IMR-90 (cell line): ENCODE measurements at regions not wholly inside any gene's neighbourhood (a gene's known extent, or its start where the extent isn't known, plus 50 kb on each side); places are given as distances from the start of the nearest gene placed in this dataset.
A peak's percentile ranks its signal among the peaks of the same experiment; 100 is the strongest.

ENCODE experiments used
- ATAC-seq: fragments of 200-7000 bp; cut with Tn5 transposase; 2 replicates; pipeline ENCODE4 v1.9.1; 2020; ENCODE audit warnings: low read depth, mild to moderate bottlenecking, moderate library complexity
- BruUV-seq: library from RNA; stranded (reverse); fragments of 400-500 nt; replicated peaks from 2 replicates; lab custom pipeline; 2021; lab: Mats Ljungman, UMichigan
- CTCF ChIA-PET: fragments of 300-600 bp; formaldehyde crosslinking; extraction: SDS; loops from one replicate; lab custom pipeline; 2021; ENCODE audit warnings: antibody characterized with exemption; lab: Yijun Ruan, JAX
- POLR2A ChIA-PET: fragments of 300-600 bp; sonication (Branson Sonifier 250); formaldehyde crosslinking; loops from one replicate; lab custom pipeline; 2022; ENCODE audit warnings: antibody characterized with exemption; ENCODE audit not compliant: unreplicated experiment; lab: Charles Lee
- DNase-seq: peaks from one replicate; pipeline ENCODE4 v3.0.0; 2013
- H2AFZ ChIP-seq: replicated peaks from 2 replicates; pipeline ENCODE3; 2013; ENCODE audit warnings: low read length, mild to moderate bottlenecking; ENCODE audit not compliant: poor library complexity
- H2AK5ac ChIP-seq: 2 replicates; pipeline ENCODE4 v1.6.1; 2013; ENCODE audit warnings: low read depth, low read length, inconsistent platforms
- H2AK9ac ChIP-seq: replicated peaks from 2 replicates; pipeline ENCODE3; 2013; ENCODE audit warnings: mild to moderate bottlenecking, low read depth, low read length, moderate library complexity; ENCODE audit not compliant: poor library complexity
- H2BK120ac ChIP-seq: 2 replicates; pipeline ENCODE4 v1.6.1; 2013; ENCODE audit warnings: low read depth, low read length, inconsistent platforms
- H2BK15ac ChIP-seq: 3 replicates; pipeline ENCODE4 v1.6.1; 2013; ENCODE audit warnings: low read depth, low read length, inconsistent platforms
- H2BK20ac ChIP-seq: 2 replicates; pipeline ENCODE4 v1.6.1; 2013; ENCODE audit warnings: low read depth, mild to moderate bottlenecking, inconsistent platforms, low read length, moderate library complexity
- H2BK5ac ChIP-seq: 2 replicates; pipeline ENCODE4 v1.6.1; 2013; ENCODE audit warnings: mild to moderate bottlenecking, low read depth, low read length, inconsistent platforms; ENCODE audit not compliant: poor library complexity, severe bottlenecking
- H3K14ac ChIP-seq: replicated peaks from 2 replicates; pipeline ENCODE4 v1.6.1; 2013; ENCODE audit warnings: low read depth, low read length, inconsistent platforms
- H3K18ac ChIP-seq: 2 replicates; pipeline ENCODE4 v1.6.1; 2013; ENCODE audit warnings: low read depth, low read length, control low read depth
- H3K23ac ChIP-seq: 2 replicates; pipeline ENCODE4 v1.6.1; 2013; ENCODE audit warnings: low read depth, low read length, inconsistent platforms
- H3K27ac ChIP-seq: 2 replicates; pipeline ENCODE4 v1.5.1; 2013; ENCODE audit warnings: mild to moderate bottlenecking, control low read depth, low read length; ENCODE audit not compliant: insufficient read depth
- H3K27me3 ChIP-seq: 2 replicates; pipeline ENCODE4 v1.6.1; 2013; ENCODE audit warnings: low read length; ENCODE audit not compliant: control insufficient read depth, insufficient read depth
- H3K36me3 ChIP-seq: 2 replicates; pipeline ENCODE4 v1.6.1; 2013; ENCODE audit warnings: low read length, mixed read lengths; ENCODE audit not compliant: control insufficient read depth, insufficient read depth
- H3K4ac ChIP-seq: 2 replicates; pipeline ENCODE4 v1.6.1; 2013; ENCODE audit warnings: low read depth, low read length, inconsistent platforms
- H3K4me1 ChIP-seq: 2 replicates; pipeline ENCODE4 v1.6.1; 2013; ENCODE audit warnings: low read length, mixed read lengths; ENCODE audit not compliant: control insufficient read depth, insufficient read depth
- H3K4me2 ChIP-seq: 2 replicates; pipeline ENCODE4 v1.6.1; 2013; ENCODE audit warnings: low read depth, mild to moderate bottlenecking, control low read depth, low read length, moderate library complexity
- H3K4me3 ChIP-seq: 2 replicates; pipeline ENCODE4 v1.5.1; 2013; ENCODE audit warnings: low read depth, mild to moderate bottlenecking, control low read depth, low read length, moderate library complexity; ENCODE audit not compliant: insufficient read depth
- H3K56ac ChIP-seq: 2 replicates; pipeline ENCODE4 v1.6.1; 2013; ENCODE audit warnings: low read length, inconsistent platforms; ENCODE audit not compliant: insufficient read depth; ENCODE audit errors: extremely low read depth
- H3K79me1 ChIP-seq, 2 experiments: 2 replicates each; pipeline ENCODE4 v1.6.1; 2013; ENCODE audit warnings: low read length in 2 of 2, inconsistent platforms in 1 of 2, low read depth in 1 of 2
- H3K9ac ChIP-seq: 2 replicates; pipeline ENCODE4 v1.6.1; 2013; ENCODE audit warnings: low read depth, low read length, control low read depth
- H3K9me1 ChIP-seq: 2 replicates; pipeline ENCODE4 v1.6.1; 2013; ENCODE audit warnings: low read length, inconsistent platforms; ENCODE audit not compliant: insufficient read depth
- H3K9me3 ChIP-seq: 2 replicates; pipeline ENCODE4 v1.6.1; 2013; ENCODE audit warnings: low read length; ENCODE audit not compliant: control insufficient read depth, insufficient read depth
- H4K20me1 ChIP-seq: 2 replicates; pipeline ENCODE4 v1.6.1; 2013; ENCODE audit warnings: low read length, inconsistent platforms; ENCODE audit not compliant: insufficient read depth
- H4K5ac ChIP-seq: 2 replicates; pipeline ENCODE4 v1.6.1; 2013; ENCODE audit warnings: mild to moderate bottlenecking, low read depth, low read length, control low read depth
- H4K8ac ChIP-seq, 2 experiments: 2 replicates each; pipeline ENCODE4 v1.6.1; 2013; ENCODE audit warnings: low read depth in 2 of 2, low read length in 2 of 2, control low read depth in 1 of 2, inconsistent platforms in 1 of 2
- H4K91ac ChIP-seq: 2 replicates; pipeline ENCODE4 v1.6.1; 2013; ENCODE audit warnings: low read depth, low read length, inconsistent platforms; ENCODE audit not compliant: insufficient read depth
- BHLHE40 ChIP-seq: fragments of 150-350 bp; IDR thresholded peaks from 2 replicates; pipeline ENCODE4 v1.6.1; 2016; ENCODE audit warnings: mild to moderate bottlenecking, low read depth, low read length
- CEBPB ChIP-seq: IDR thresholded peaks from 2 replicates; pipeline ENCODE4 v1.6.1; 2012; ENCODE audit warnings: low read depth, low read length, improper control_type of control experiment
- CHD1 ChIP-seq: IDR thresholded peaks from 2 replicates; pipeline ENCODE4 v1.6.1; 2012; ENCODE audit warnings: low read depth, low read length, improper control_type of control experiment
- ELK1 ChIP-seq: fragments of 150-350 bp; IDR thresholded peaks from 2 replicates; pipeline ENCODE4 v1.6.1; 2016; ENCODE audit warnings: low read depth, mild to moderate bottlenecking, low read length, moderate library complexity, borderline replicate concordance
- FOS ChIP-seq: fragments of 150-350 bp; IDR thresholded peaks from 2 replicates; pipeline ENCODE4 v1.6.1; 2016; ENCODE audit warnings: low read depth, low read length
- MAFK ChIP-seq: IDR thresholded peaks from 2 replicates; pipeline ENCODE4 v1.6.1; 2012; ENCODE audit warnings: low read depth, low read length, improper control_type of control experiment
- MAZ ChIP-seq: IDR thresholded peaks from 2 replicates; pipeline ENCODE4 v1.6.1; 2012; ENCODE audit warnings: low read depth, mild to moderate bottlenecking, low read length, improper control_type of control experiment, moderate library complexity, borderline replicate concordance
- MXI1 ChIP-seq: IDR thresholded peaks from 2 replicates; pipeline ENCODE4 v1.6.1; 2012; ENCODE audit warnings: low read depth, mild to moderate bottlenecking, low read length, moderate library complexity, borderline replicate concordance
- NFE2L2 ChIP-seq: fragments of 150-350 bp; IDR thresholded peaks from 2 replicates; pipeline ENCODE4 v1.6.1; 2016; ENCODE audit warnings: low read depth, mild to moderate bottlenecking, low read length
- POLR2A ChIP-seq: IDR thresholded peaks from 2 replicates; pipeline ENCODE4 v1.6.1; 2012; ENCODE audit warnings: mild to moderate bottlenecking, low read depth, low read length
- RAD21 ChIP-seq: IDR thresholded peaks from 2 replicates; pipeline ENCODE4 v1.6.1; 2012; ENCODE audit warnings: low read length, improper control_type of control experiment
- RCOR1 ChIP-seq: IDR thresholded peaks from 2 replicates; pipeline ENCODE4 v1.6.1; 2012; ENCODE audit warnings: mild to moderate bottlenecking, low read length, improper control_type of control experiment; ENCODE audit not compliant: insufficient replicate concordance
- RFX5 ChIP-seq: IDR thresholded peaks from 2 replicates; pipeline ENCODE4 v1.8.0; 2012; ENCODE audit warnings: low read depth, mild to moderate bottlenecking, low read length, moderate library complexity
- SMC3 ChIP-seq: fragments of 150-350 bp; IDR thresholded peaks from 2 replicates; pipeline ENCODE4 v1.6.1; 2016; ENCODE audit warnings: low read depth, mild to moderate bottlenecking, antibody characterized with exemption, low read length, moderate library complexity
- WGBS, 2 experiments: methylation state at CpG; one replicate each; pipeline versions ENCODE4 v1.1.5 to v1.1.7; 2013; ENCODE audit warnings: missing lambda C conversion rate in 2 of 2; ENCODE audit not compliant: insufficient read length in 1 of 2; ENCODE audit errors: extremely low coverage in 2 of 2; 5-methylcytosine and 5-hydroxymethylcytosine counted together
- dilution Hi-C: fragments of 300-500 bp; cut with HindIII; formaldehyde crosslinking; loops from one replicate; pipeline ENCODE4 v1.14.3; 2018; ENCODE audit warnings: low sequenced_read_pairs; ENCODE audit not compliant: unreplicated experiment
- in situ Hi-C: fragments of 300-500 bp; cut with MboI; formaldehyde crosslinking; loops from 3 replicates; pipeline ENCODE4 v1.14.3; 2019; ENCODE audit warnings: low sequenced_read_pairs, inconsistent platforms, mixed read lengths
- intact Hi-C: fragments of 100-400 bp; cut with micrococcal nuclease; formaldehyde crosslinking; loops from 2 replicates; pipeline ENCODE4 v1.10.0; 2022
- TF ChIP-seq, protein P1 (sequence below): fragments of 150-350 bp; IDR thresholded peaks from 2 replicates; pipeline ENCODE4 v1.6.1; 2017; ENCODE audit warnings: mild to moderate bottlenecking, antibody characterized with exemption, low read length, low read depth
- TF ChIP-seq, protein P2 (sequence below): conservative IDR thresholded peaks from 2 replicates; pipeline ENCODE4 v1.5.1; 2012; ENCODE audit warnings: mild to moderate bottlenecking, low read depth, low read length, improper control_type of control experiment

- Histone ChIP-seq H3K4ac (no peak overlapping the region), H2BK120ac (no peak overlapping the region), H4K8ac (no peak overlapping the region), H2BK20ac (no peak overlapping the region), H2BK5ac (no peak overlapping the region), H3K4me3 (no peak overlapping the region), H3K4me2 (no peak overlapping the region), H2AFZ (no peak overlapping the region), H3K27ac (no peak overlapping the region), H3K4me1 (peaks cover 2% of the 10 kb centered on the region; the same call in 1 of the 2 replicates), H2BK15ac (no peak overlapping the region), H4K91ac (no peak overlapping the region), H3K9ac (no peak overlapping the region), H4K20me1 (no peaks in the 10 kb centered on the region), H3K56ac (no peak overlapping the region), H3K23ac (no peak overlapping the region), H2AK9ac (no peak overlapping the region), H3K79me1 (no peaks in the 10 kb centered on the region), H3K9me3 (no peaks in the 10 kb centered on the region), H3K9me1 (no peaks in the 10 kb centered on the region), H3K18ac (no peak overlapping the region), H3K27me3 (no peaks in the 10 kb centered on the region), H2AK5ac (no peak overlapping the region), H4K5ac (no peak overlapping the region), H3K36me3 (no peaks in the 10 kb centered on the region), H3K14ac (no peak overlapping the region)
- in situ Hi-C loops: no loop called here
- POLR2A ChIA-PET: no interaction called here
- peak; percentile 4 for DNase-seq
- intact Hi-C loops: no loop called here
- CTCF ChIA-PET: interaction anchor here (0.6 kb wide), 1 partner anchor 39 kb away, joined by 3 read pairs; no protein-coding TSS in a partner anchor
- ATAC-seq: no peak
- dilution Hi-C loops: no loop called here
- TF ChIP-seq MXI1: no peak
- TF ChIP-seq, protein P1, sequence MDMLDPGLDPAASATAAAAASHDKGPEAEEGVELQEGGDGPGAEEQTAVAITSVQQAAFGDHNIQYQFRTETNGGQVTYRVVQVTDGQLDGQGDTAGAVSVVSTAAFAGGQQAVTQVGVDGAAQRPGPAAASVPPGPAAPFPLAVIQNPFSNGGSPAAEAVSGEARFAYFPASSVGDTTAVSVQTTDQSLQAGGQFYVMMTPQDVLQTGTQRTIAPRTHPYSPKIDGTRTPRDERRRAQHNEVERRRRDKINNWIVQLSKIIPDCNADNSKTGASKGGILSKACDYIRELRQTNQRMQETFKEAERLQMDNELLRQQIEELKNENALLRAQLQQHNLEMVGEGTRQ: no peak
- no peak for TF ChIP-seq BHLHE40
- no peak for TF ChIP-seq ELK1
- no peak for TF ChIP-seq MAZ
- TF ChIP-seq SMC3: no peak
- TF ChIP-seq, protein P2, sequence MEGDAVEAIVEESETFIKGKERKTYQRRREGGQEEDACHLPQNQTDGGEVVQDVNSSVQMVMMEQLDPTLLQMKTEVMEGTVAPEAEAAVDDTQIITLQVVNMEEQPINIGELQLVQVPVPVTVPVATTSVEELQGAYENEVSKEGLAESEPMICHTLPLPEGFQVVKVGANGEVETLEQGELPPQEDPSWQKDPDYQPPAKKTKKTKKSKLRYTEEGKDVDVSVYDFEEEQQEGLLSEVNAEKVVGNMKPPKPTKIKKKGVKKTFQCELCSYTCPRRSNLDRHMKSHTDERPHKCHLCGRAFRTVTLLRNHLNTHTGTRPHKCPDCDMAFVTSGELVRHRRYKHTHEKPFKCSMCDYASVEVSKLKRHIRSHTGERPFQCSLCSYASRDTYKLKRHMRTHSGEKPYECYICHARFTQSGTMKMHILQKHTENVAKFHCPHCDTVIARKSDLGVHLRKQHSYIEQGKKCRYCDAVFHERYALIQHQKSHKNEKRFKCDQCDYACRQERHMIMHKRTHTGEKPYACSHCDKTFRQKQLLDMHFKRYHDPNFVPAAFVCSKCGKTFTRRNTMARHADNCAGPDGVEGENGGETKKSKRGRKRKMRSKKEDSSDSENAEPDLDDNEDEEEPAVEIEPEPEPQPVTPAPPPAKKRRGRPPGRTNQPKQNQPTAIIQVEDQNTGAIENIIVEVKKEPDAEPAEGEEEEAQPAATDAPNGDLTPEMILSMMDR: no peak
- no peak for TF ChIP-seq RAD21
- no peak for TF ChIP-seq NFE2L2
- TF ChIP-seq CHD1: no peak
- TF ChIP-seq RFX5: no peak
- TF ChIP-seq RCOR1: no peak
- TF ChIP-seq MAFK: no peak
- TF ChIP-seq POLR2A: no peak
- no peak; the same call in 1 of the 2 replicates for TF ChIP-seq CEBPB
- TF ChIP-seq FOS: no peak
- BruUV-seq: no TSS peak
- no CpG with 5 or more reads among the region's 1 CpG for whole genome bisulfite sequencing, 2 experiments
These were observed 1210.8 kb downstream of the CDH12 start for GRCh38 chr5:21642312-21642711.
